Mesendoderm (in vitro differentiated cells): ENCODE measurements at regions not wholly inside any gene's neighbourhood (a gene's known extent, or its start where the extent isn't known, plus 50 kb on each side); places are given as distances from the start of the nearest gene placed in this dataset.

Experiments
- DNase-seq: peaks from one replicate; pipeline ENCODE4 v3.0.0; 2013
- H2AK5ac ChIP-seq: 2 replicates; pipeline ENCODE4 v1.6.1; 2013; ENCODE audit warnings: low read length, inconsistent platforms
- H2BK120ac ChIP-seq: 2 replicates; pipeline ENCODE4 v1.6.1; 2013; ENCODE audit warnings: low read depth, mild to moderate bottlenecking, low read length, moderate library complexity, mixed read lengths
- H2BK15ac ChIP-seq: replicated peaks from 2 replicates; pipeline ENCODE4 v1.6.1; 2013; ENCODE audit warnings: low read depth, mild to moderate bottlenecking, moderate library complexity
- H2BK5ac ChIP-seq: 2 replicates; pipeline ENCODE4 v1.6.1; 2013; ENCODE audit warnings: low read length, inconsistent platforms
- H3K18ac ChIP-seq: 2 replicates; pipeline ENCODE4 v1.6.1; 2013; ENCODE audit warnings: mild to moderate bottlenecking, low read length, mixed read lengths
- H3K23ac ChIP-seq: one replicate; pipeline ENCODE4 v1.6.1; 2013; ENCODE audit warnings: low read length
- H3K27ac ChIP-seq: 2 replicates; pipeline ENCODE4 v1.5.1; 2013; ENCODE audit warnings: low read depth, mild to moderate bottlenecking, inconsistent platforms, low read length, moderate library complexity
- H3K27me3 ChIP-seq: 2 replicates; pipeline ENCODE4 v1.6.1; 2013; ENCODE audit warnings: low read length, control low read depth, mild to moderate bottlenecking, inconsistent platforms; ENCODE audit not compliant: insufficient read depth, poor library complexity
- H3K36me3 ChIP-seq: 2 replicates; pipeline ENCODE4 v1.6.1; 2013; ENCODE audit warnings: low read length, inconsistent platforms; ENCODE audit not compliant: control insufficient read depth, insufficient read depth
- H3K4ac ChIP-seq: one replicate; pipeline ENCODE4 v1.6.1; 2013; ENCODE audit warnings: low read depth, mild to moderate bottlenecking, low read length, moderate library complexity
- H3K4me1 ChIP-seq: 2 replicates; pipeline ENCODE4 v1.6.1; 2013; ENCODE audit warnings: low read depth, low read length, inconsistent platforms; ENCODE audit not compliant: control insufficient read depth
- H3K4me2 ChIP-seq: 2 replicates; pipeline ENCODE4 v1.6.1; 2013; ENCODE audit warnings: low read length
- H3K4me3 ChIP-seq: 2 replicates; pipeline ENCODE4 v1.5.1; 2013; ENCODE audit warnings: mild to moderate bottlenecking, low read length
- H3K56ac ChIP-seq: one replicate; pipeline ENCODE4 v1.6.1; 2013; ENCODE audit warnings: low read length
- H3K79me1 ChIP-seq: 2 replicates; pipeline ENCODE4 v1.6.1; 2013; ENCODE audit warnings: low read length, inconsistent platforms
- H3K79me2 ChIP-seq: 2 replicates; pipeline ENCODE4 v1.6.1; 2013; ENCODE audit warnings: mild to moderate bottlenecking, low read length; ENCODE audit not compliant: control insufficient read depth, insufficient read depth
- H3K9ac ChIP-seq: 2 replicates; pipeline ENCODE4 v1.6.1; 2013; ENCODE audit warnings: low read length, inconsistent platforms
- H4K5ac ChIP-seq: one replicate; pipeline ENCODE4 v1.6.1; 2013; ENCODE audit warnings: low read length
- H4K8ac ChIP-seq: one replicate; pipeline ENCODE4 v1.6.1; 2013; ENCODE audit warnings: low read depth, mild to moderate bottlenecking, control low read depth, low read length, moderate library complexity
- WGBS: extraction: QIAGEN DNeasy Blood & Tissue Kit; methylation state at CpG from one replicate; pipeline ENCODE4 v1.1.7; 2013; ENCODE audit warnings: low lambda C conversion rate, missing lambda C conversion rate; ENCODE audit not compliant: insufficient coverage; ENCODE audit errors: extremely low coverage; 5-methylcytosine and 5-hydroxymethylcytosine counted together

DNA sequence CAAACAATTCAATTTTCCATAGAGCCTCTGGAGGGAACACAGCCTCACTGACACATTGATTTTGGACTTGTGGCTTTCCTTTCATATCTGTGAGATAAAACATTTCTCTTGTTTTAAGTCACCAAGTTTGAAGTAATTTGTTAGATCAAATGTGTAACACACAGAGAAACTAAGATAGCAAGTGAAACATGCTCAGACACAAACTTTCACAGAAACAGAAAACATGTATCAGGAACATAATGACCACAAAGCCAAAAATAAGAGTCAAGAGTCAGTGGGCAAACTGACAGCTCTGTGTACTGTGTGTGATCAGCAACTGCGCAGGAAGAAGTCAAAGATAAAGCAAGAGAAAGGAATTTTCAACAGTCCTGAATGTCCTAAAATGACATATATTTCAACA is 1237.5 kb downstream of the AMY1C start:
- H3K79me2 ChIP-seq = no peaks in the 10 kb centered on the region
- H4K8ac ChIP-seq = no peak overlapping the region
- H3K4me2 ChIP-seq = no peak overlapping the region
- DNase-seq = no peak
- no peaks in the 10 kb centered on the region for H3K4me1 ChIP-seq
- no peak overlapping the region for H4K5ac ChIP-seq
- no CpG with 5 or more reads among the region's 1 CpG for WGBS
- no peak overlapping the region for H3K56ac ChIP-seq
- no peak overlapping the region for H3K4ac ChIP-seq
- no peak overlapping the region for H2BK120ac ChIP-seq
- H2BK5ac ChIP-seq = no peak overlapping the region
- H3K18ac ChIP-seq = no peak overlapping the region
- no peak overlapping the region for H3K4me3 ChIP-seq
- H3K27me3 ChIP-seq = no peaks in the 10 kb centered on the region
- no peak overlapping the region for H2AK5ac ChIP-seq
- no peaks in the 10 kb centered on the region for H3K79me1 ChIP-seq
- H3K9ac ChIP-seq = no peak overlapping the region
- no peak overlapping the region for H2BK15ac ChIP-seq
- no peak overlapping the region for H3K23ac ChIP-seq
- no peaks in the 10 kb centered on the region for H3K36me3 ChIP-seq
- no peak overlapping the region for H3K27ac ChIP-seq

DNA sequence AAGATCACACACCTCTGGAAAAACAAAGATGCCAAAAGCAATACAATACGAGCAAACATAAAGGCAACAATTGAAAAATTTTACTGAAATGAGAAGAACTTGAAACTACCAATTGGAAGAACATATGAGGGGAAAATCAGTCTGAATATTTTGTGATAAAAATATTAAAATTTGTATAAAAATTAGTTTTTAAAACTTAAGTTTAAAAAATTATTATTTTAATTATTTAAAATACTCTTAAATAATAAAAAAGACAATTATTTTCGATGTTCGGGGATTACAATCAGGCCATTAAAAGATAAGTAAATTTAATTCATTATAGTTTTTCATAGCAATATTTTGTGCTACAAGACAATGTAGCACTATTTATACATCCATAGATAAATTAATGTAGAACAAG is 1239.3 kb downstream of the AMY1C start:
- no peak overlapping the region for H3K4me2 ChIP-seq
- no peak overlapping the region for H3K4ac ChIP-seq
- no peak overlapping the region for H2BK120ac ChIP-seq
- no peak overlapping the region for H4K5ac ChIP-seq
- H3K4me3 ChIP-seq = no peak overlapping the region
- no peaks in the 10 kb centered on the region for H3K36me3 ChIP-seq
- no peak overlapping the region for H4K8ac ChIP-seq
- no peak overlapping the region for H3K18ac ChIP-seq
- no peaks in the 10 kb centered on the region for H3K27me3 ChIP-seq
- no peak overlapping the region for H3K9ac ChIP-seq
- H2BK15ac ChIP-seq = no peak overlapping the region
- no CpG with 5 or more reads among the region's 3 CpGs for WGBS
- no peak overlapping the region for H3K27ac ChIP-seq
- DNase-seq = no peak
- no peak overlapping the region for H2BK5ac ChIP-seq
- no peaks in the 10 kb centered on the region for H3K79me2 ChIP-seq
- H3K4me1 ChIP-seq = no peaks in the 10 kb centered on the region
- H3K79me1 ChIP-seq = no peaks in the 10 kb centered on the region
- no peak overlapping the region for H3K23ac ChIP-seq
- no peak overlapping the region for H2AK5ac ChIP-seq
- H3K56ac ChIP-seq = no peak overlapping the region

DNA sequence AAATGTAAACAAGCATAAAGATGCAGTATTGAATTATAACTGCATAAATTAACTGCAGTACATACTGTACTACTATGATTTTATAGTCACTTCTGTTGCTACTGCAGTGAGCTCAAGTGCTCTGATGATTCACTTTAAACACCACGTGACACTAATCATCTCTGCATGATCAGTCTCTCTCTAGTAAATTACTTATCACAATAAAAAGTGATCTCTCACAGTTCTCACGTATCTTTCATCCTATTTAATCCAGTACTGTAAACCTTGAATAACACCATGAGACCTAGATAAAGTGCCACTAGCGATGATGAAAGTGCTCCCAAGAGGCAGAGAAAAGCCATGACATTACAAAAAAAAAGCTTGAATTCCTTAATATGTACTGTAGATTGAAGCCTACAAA is 1242.0 kb downstream of the AMY1C start:
- Histone ChIP-seq H3K56ac (no peak overlapping the region), H3K27me3 (no peaks in the 10 kb centered on the region), H2BK15ac (no peak overlapping the region), H3K4me1 (no peaks in the 10 kb centered on the region), H3K9ac (no peak overlapping the region), H3K23ac (no peak overlapping the region), H2AK5ac (no peak overlapping the region), H3K18ac (no peak overlapping the region), H4K8ac (no peak overlapping the region), H4K5ac (no peak overlapping the region), H2BK5ac (no peak overlapping the region), H3K4me3 (no peak overlapping the region), H3K79me1 (no peaks in the 10 kb centered on the region), H3K36me3 (no peaks in the 10 kb centered on the region), H2BK120ac (no peak overlapping the region), H3K79me2 (no peaks in the 10 kb centered on the region), H3K27ac (no peak overlapping the region), H3K4ac (no peak overlapping the region), H3K4me2 (no peak overlapping the region)
- WGBS = no CpG with 5 or more reads among the region's 3 CpGs
- no peak for DNase-seq

DNA sequence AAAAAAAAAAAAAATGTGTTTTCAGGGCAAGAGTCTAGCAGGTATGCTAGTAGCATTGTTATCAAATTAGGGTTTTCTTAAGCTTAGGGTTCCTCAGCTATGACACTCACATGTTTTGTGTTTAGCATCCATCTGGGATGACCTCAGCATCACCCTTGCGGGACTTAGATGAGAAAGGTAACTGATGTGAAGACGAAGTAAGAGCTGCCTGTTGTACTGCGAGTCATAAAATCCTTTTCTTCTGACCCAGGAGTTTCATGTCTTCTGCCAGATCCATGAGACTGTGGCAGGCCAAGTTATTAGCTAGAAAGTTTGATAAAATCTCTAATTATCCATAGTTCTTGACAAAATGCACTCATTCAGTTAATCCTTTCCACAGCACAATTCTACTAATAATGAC is 1251.1 kb downstream of the AMY1C start:
- DNase-seq = no peak
- no CpG with 5 or more reads among the region's 3 CpGs for WGBS
- Histone ChIP-seq H2BK5ac (no peak overlapping the region), H3K27ac (no peak overlapping the region), H4K5ac (no peak overlapping the region), H3K9ac (no peak overlapping the region), H3K4me2 (no peak overlapping the region), H3K56ac (no peak overlapping the region), H3K79me1 (no peaks in the 10 kb centered on the region), H2AK5ac (no peak overlapping the region), H3K27me3 (no peaks in the 10 kb centered on the region), H3K23ac (no peak overlapping the region), H2BK120ac (no peak overlapping the region), H3K36me3 (no peaks in the 10 kb centered on the region), H3K4me1 (no peaks in the 10 kb centered on the region), H3K18ac (no peak overlapping the region), H2BK15ac (no peak overlapping the region), H3K79me2 (no peaks in the 10 kb centered on the region), H3K4me3 (no peak overlapping the region), H4K8ac (no peak overlapping the region), H3K4ac (no peak overlapping the region)

DNA sequence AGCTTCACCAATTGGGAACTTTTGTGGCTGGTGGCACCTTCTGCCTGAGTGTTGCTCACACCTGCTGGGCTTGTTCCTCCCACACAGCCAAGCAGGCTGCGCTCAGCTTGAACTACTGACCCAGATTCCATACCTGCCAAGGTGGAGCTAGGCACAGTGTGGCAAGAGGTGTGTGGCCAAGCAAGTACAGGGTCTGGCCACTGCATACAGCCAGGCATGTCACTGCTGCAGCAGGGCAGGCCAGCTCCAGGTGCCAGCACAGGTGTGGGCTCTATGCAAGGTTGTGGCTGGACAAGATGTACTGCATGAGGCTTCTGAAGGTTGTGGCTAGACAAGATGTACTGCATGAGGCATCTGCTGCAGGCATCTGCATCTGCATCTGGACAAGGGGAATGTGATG is 1254.8 kb downstream of the AMY1C start:
- Histone ChIP-seq H3K4me3 (no peak overlapping the region), H4K8ac (no peak overlapping the region), H3K18ac (no peak overlapping the region), H2AK5ac (no peak overlapping the region), H3K27me3 (no peaks in the 10 kb centered on the region), H3K4me2 (no peak overlapping the region), H3K9ac (no peak overlapping the region), H3K23ac (no peak overlapping the region), H3K79me1 (no peaks in the 10 kb centered on the region), H3K4ac (no peak overlapping the region), H2BK120ac (no peak overlapping the region), H2BK5ac (no peak overlapping the region), H4K5ac (no peak overlapping the region), H2BK15ac (no peak overlapping the region), H3K27ac (no peak overlapping the region), H3K56ac (no peak overlapping the region), H3K79me2 (no peaks in the 10 kb centered on the region), H3K36me3 (no peaks in the 10 kb centered on the region), H3K4me1 (no peaks in the 10 kb centered on the region)
- no peak for DNase-seq
- WGBS = no CpG with 5 or more reads among the region's 1 CpG

DNA sequence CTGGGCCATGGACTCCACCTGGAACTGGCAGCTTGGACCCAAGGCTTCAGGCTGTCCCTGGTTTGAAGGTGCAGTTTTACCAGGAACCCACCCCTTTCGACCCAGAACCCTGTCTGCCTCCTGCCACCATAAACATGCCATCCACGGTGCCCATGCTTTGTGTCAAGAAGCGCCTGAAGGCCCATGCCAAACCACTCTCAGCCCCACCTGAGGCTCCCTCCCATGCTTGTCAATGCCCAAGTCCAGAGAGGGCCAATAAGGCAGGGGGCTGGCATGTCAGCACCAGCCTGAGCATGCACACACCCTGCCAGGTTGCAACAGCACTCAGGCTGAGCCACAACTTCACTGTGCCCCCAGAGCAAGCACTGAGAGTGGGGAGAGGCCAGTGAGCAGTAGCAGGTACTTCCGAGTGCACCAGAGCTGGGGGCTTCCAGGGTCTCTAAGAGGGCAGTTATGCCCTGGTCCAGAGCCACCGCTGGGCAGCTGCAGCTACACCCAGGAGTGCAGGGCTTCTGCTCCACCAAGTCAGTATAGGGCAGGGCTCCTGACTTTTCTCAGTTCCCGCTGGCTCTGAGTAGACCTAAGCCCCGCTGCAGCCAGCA is 1256.0 kb downstream of the AMY1C start:
- no peak overlapping the region for H2AK5ac ChIP-seq
- H3K56ac ChIP-seq = no peak overlapping the region
- H2BK120ac ChIP-seq = no peak overlapping the region
- WGBS = no CpG with 5 or more reads among the region's 7 CpGs
- no peak overlapping the region for H3K23ac ChIP-seq
- no peaks in the 10 kb centered on the region for H3K79me2 ChIP-seq
- no peaks in the 10 kb centered on the region for H3K4me1 ChIP-seq
- H2BK5ac ChIP-seq = no peak overlapping the region
- H4K5ac ChIP-seq = no peak overlapping the region
- H4K8ac ChIP-seq = no peak overlapping the region
- no peak overlapping the region for H3K4ac ChIP-seq
- H3K18ac ChIP-seq = no peak overlapping the region
- H3K79me1 ChIP-seq = no peaks in the 10 kb centered on the region
- no peak overlapping the region for H3K9ac ChIP-seq
- H3K27ac ChIP-seq = no peak overlapping the region
- H3K36me3 ChIP-seq = no peaks in the 10 kb centered on the region
- no peak overlapping the region for H3K4me2 ChIP-seq
- no peak overlapping the region for H3K4me3 ChIP-seq
- DNase-seq = no peak
- H3K27me3 ChIP-seq = no peaks in the 10 kb centered on the region
- H2BK15ac ChIP-seq = no peak overlapping the region
